Liver (tissue), 8 donors: ENCODE measurements at regions not wholly inside any gene's neighbourhood (a gene's known extent, or its start where the extent isn't known, plus 50 kb on each side); places are given as distances from the start of the nearest gene placed in this dataset.

Experiments used
- DNase-seq: peaks from one replicate; pipeline ENCODE4 v3.0.0-alpha.2; 2017; ENCODE audit warnings: low spot score
- H3K27ac ChIP-seq, 2 donors: one replicate each; pipeline ENCODE4 v1.7.0; 2013; ENCODE audit warnings: inconsistent platforms in 2 of 2, low read length in 2 of 2, control low read depth in 1 of 2, low read depth in 1 of 2, mild to moderate bottlenecking in 1 of 2
- H3K27me3 ChIP-seq, 4 donors: one replicate each; pipeline versions ENCODE4 v1.6.1 to v1.7.0; 2013; ENCODE audit warnings: low read length in 3 of 4, inconsistent platforms in 1 of 4, mild to moderate bottlenecking in 1 of 4, moderate library complexity in 1 of 4; ENCODE audit not compliant: control insufficient read depth in 4 of 4, insufficient read depth in 4 of 4
- H3K36me3 ChIP-seq, 4 donors: one replicate each; pipeline versions ENCODE4 v1.6.1 to v1.7.0; 2013; ENCODE audit warnings: low read length in 3 of 4, mild to moderate bottlenecking in 3 of 4, low read depth in 1 of 4, moderate library complexity in 1 of 4; ENCODE audit not compliant: control insufficient read depth in 4 of 4, insufficient read depth in 3 of 4
- H3K4me1 ChIP-seq, 4 donors: one replicate each; pipeline versions ENCODE4 v1.6.1 to v1.7.0; 2013; ENCODE audit warnings: low read length in 3 of 4, mild to moderate bottlenecking in 3 of 4, moderate library complexity in 1 of 4; ENCODE audit not compliant: control insufficient read depth in 4 of 4, insufficient read depth in 4 of 4
- H3K4me3 ChIP-seq, 3 donors: one replicate each; pipeline versions ENCODE4 v1.6.1 to v1.7.0; 2013; ENCODE audit warnings: low read length in 3 of 3, control low read depth in 1 of 3, low read depth in 1 of 3, mild to moderate bottlenecking in 1 of 3
- H3K9ac ChIP-seq, 2 donors: one replicate each; pipeline ENCODE4 v1.7.0; 2013; ENCODE audit warnings: low read length in 2 of 2, mild to moderate bottlenecking in 2 of 2, moderate library complexity in 2 of 2, control low read depth in 1 of 2, low read depth in 1 of 2
- H3K9me3 ChIP-seq, 4 donors: one replicate each; pipeline versions ENCODE4 v1.6.1 to v1.7.0; 2013; ENCODE audit warnings: low read length in 3 of 4; ENCODE audit not compliant: control insufficient read depth in 4 of 4
- EGR1 ChIP-seq, 2 donors: IDR thresholded peaks; 2 replicates each; pipeline ENCODE4 v1.6.1; 2016 to 2018; ENCODE audit warnings: antibody characterized with exemption in 2 of 2, low read depth in 2 of 2
- FOXA1 ChIP-seq: IDR thresholded peaks from 2 replicates; pipeline ENCODE4 v1.6.1; 2016; ENCODE audit warnings: antibody characterized with exemption
- FOXA2 ChIP-seq: IDR thresholded peaks from 2 replicates; pipeline ENCODE4 v1.6.1; 2016; ENCODE audit warnings: antibody characterized with exemption
- GABPA ChIP-seq, 2 donors: IDR thresholded peaks in 1 of 2; conservative IDR thresholded peaks in 1 of 2; 2 replicates each; pipeline ENCODE4 v1.6.1; 2016; ENCODE audit warnings: antibody characterized with exemption in 2 of 2, mild to moderate bottlenecking in 1 of 2, moderate library complexity in 1 of 2
- HNF4A ChIP-seq, 2 donors: conservative IDR thresholded peaks; 2 replicates each; pipeline ENCODE4 v1.6.1; 2016; ENCODE audit warnings: antibody characterized with exemption in 2 of 2, mild to moderate bottlenecking in 2 of 2
- HNF4G ChIP-seq: IDR thresholded peaks from 2 replicates; pipeline ENCODE4 v1.6.1; 2016; ENCODE audit warnings: antibody characterized with exemption
- JUND ChIP-seq, 2 donors: IDR thresholded peaks; 2 replicates each; pipeline ENCODE4 v1.6.1; 2016; ENCODE audit warnings: antibody characterized with exemption in 2 of 2
- NR2F2 ChIP-seq: IDR thresholded peaks from 2 replicates; pipeline ENCODE4 v1.6.1; 2016; ENCODE audit warnings: antibody characterized with exemption
- RAD21 ChIP-seq, 2 donors: IDR thresholded peaks; 2 replicates each; pipeline ENCODE4 v1.6.1; 2016; ENCODE audit warnings: antibody characterized with exemption in 2 of 2, mild to moderate bottlenecking in 2 of 2
- RXRA ChIP-seq, 2 donors: IDR thresholded peaks; 2 replicates each; pipeline ENCODE4 v1.6.1; 2017 to 2018; ENCODE audit warnings: antibody characterized with exemption in 2 of 2, mild to moderate bottlenecking in 1 of 2
- SP1 ChIP-seq: IDR thresholded peaks from 2 replicates; pipeline ENCODE4 v1.6.1; 2018; ENCODE audit warnings: antibody characterized with exemption, mild to moderate bottlenecking
- TAF1 ChIP-seq: conservative IDR thresholded peaks from 2 replicates; pipeline ENCODE4 v1.6.1; 2016; ENCODE audit warnings: antibody characterized with exemption, mild to moderate bottlenecking
- YY1 ChIP-seq: IDR thresholded peaks from 2 replicates; pipeline ENCODE4 v1.6.1; 2016; ENCODE audit warnings: antibody characterized with exemption, mild to moderate bottlenecking
- WGBS: extraction: QIAGEN DNeasy Blood & Tissue Kit; methylation state at CpG from one replicate; pipeline ENCODE4 v1.1.7; 2013; 5-methylcytosine and 5-hydroxymethylcytosine counted together
- TF ChIP-seq, protein P1 (sequence below): IDR thresholded peaks from 2 replicates; pipeline ENCODE4 v1.6.1; 2016; ENCODE audit warnings: antibody characterized with exemption
- TF ChIP-seq, protein P2 (sequence below): IDR thresholded peaks from 2 replicates; pipeline ENCODE4 v1.6.1; 2016; ENCODE audit warnings: antibody characterized with exemption
- TF ChIP-seq, protein P3 (sequence below): fragments of 150-350 bp; IDR thresholded peaks from 2 replicates; pipeline ENCODE4 v1.5.1; 2017; ENCODE audit warnings: improper control_type of control experiment, low read depth, low read length; ENCODE audit not compliant: missing input control
- TF ChIP-seq, protein P4 (sequence below): IDR thresholded peaks from 2 replicates; pipeline ENCODE4 v1.6.1; 2016; ENCODE audit warnings: antibody characterized with exemption
- TF ChIP-seq, protein P5 (sequence below): IDR thresholded peaks from 2 replicates; pipeline ENCODE4 v1.6.1; 2016; ENCODE audit warnings: antibody characterized with exemption, mild to moderate bottlenecking
- donor health status: healthy.
- donor health status: healthy.
- donor health status: healthy.
- donor health status: healthy.
- donor health status: healthy.

DNA sequence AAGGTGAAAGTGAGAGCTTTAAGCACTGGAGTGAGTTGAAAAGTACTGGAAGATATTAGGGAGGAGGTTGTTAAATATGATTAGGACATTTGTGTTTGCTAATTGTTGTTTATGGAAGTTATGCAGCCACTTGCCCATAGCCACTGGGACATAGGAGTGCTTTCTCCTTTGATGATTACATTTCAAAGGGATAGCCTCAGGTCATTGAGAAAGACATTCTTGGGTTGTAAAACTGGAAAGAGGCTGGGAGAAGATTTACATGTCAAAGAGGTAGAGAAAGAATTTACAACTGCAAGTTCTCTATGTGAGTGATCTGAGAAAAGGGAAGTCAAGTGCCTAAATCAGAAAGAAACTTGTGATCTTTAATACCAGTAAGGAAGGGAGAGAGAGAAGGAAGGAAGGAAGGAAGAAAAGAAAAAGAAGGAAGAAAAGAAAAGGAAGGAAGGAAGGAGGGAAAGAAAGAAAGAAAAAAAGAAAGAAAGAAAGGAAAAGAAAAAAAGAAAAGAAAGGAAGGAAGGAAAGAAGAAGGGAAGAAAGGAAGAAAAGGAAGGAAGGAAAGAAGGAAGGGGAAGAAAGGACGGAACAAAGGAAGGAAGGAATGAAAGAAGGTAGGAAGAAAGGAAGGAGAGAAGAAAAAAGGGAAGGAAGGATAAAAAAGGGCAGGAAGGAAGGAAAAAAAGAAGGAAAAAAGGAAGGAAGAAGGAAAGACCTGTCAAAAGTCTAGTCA lies 284.6 kb upstream of the DPYD start:
- no peak overlapping the region for H3K4me3 ChIP-seq
- no peak overlapping the region for H3K9ac ChIP-seq
- TF ChIP-seq, protein P1, sequence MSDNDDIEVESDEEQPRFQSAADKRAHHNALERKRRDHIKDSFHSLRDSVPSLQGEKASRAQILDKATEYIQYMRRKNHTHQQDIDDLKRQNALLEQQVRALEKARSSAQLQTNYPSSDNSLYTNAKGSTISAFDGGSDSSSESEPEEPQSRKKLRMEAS: no peak
- TF ChIP-seq JUND (IDR thresholded peaks at IDR 0.05) (no peak), SP1 (no peak), FOXA1 (no peak), FOXA2 (no peak), GABPA (IDR thresholded peaks at IDR 0.05 in 1 of 2, conservative IDR thresholded peaks at IDR 0.05 in 1 of 2) (no peak), TAF1 (no peak), NR2F2 (no peak), EGR1 (IDR thresholded peaks at IDR 0.05; ENCODE audit: low read depth in 2 of 2) (no peak), HNF4A (conservative IDR thresholded peaks at IDR 0.05) (no peak), HNF4G (no peak), RAD21 (IDR thresholded peaks at IDR 0.05) (no peak), RXRA (IDR thresholded peaks at IDR 0.05) (no peak), YY1 (no peak)
- TF ChIP-seq, protein P2, sequence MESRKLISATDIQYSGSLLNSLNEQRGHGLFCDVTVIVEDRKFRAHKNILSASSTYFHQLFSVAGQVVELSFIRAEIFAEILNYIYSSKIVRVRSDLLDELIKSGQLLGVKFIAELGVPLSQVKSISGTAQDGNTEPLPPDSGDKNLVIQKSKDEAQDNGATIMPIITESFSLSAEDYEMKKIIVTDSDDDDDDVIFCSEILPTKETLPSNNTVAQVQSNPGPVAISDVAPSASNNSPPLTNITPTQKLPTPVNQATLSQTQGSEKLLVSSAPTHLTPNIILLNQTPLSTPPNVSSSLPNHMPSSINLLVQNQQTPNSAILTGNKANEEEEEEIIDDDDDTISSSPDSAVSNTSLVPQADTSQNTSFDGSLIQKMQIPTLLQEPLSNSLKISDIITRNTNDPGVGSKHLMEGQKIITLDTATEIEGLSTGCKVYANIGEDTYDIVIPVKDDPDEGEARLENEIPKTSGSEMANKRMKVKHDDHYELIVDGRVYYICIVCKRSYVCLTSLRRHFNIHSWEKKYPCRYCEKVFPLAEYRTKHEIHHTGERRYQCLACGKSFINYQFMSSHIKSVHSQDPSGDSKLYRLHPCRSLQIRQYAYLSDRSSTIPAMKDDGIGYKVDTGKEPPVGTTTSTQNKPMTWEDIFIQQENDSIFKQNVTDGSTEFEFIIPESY: no peak
- TF ChIP-seq, protein P3, sequence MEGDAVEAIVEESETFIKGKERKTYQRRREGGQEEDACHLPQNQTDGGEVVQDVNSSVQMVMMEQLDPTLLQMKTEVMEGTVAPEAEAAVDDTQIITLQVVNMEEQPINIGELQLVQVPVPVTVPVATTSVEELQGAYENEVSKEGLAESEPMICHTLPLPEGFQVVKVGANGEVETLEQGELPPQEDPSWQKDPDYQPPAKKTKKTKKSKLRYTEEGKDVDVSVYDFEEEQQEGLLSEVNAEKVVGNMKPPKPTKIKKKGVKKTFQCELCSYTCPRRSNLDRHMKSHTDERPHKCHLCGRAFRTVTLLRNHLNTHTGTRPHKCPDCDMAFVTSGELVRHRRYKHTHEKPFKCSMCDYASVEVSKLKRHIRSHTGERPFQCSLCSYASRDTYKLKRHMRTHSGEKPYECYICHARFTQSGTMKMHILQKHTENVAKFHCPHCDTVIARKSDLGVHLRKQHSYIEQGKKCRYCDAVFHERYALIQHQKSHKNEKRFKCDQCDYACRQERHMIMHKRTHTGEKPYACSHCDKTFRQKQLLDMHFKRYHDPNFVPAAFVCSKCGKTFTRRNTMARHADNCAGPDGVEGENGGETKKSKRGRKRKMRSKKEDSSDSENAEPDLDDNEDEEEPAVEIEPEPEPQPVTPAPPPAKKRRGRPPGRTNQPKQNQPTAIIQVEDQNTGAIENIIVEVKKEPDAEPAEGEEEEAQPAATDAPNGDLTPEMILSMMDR: no peak
- TF ChIP-seq, protein P4, sequence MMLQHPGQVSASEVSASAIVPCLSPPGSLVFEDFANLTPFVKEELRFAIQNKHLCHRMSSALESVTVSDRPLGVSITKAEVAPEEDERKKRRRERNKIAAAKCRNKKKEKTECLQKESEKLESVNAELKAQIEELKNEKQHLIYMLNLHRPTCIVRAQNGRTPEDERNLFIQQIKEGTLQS: no peak
- TF ChIP-seq, protein P5, sequence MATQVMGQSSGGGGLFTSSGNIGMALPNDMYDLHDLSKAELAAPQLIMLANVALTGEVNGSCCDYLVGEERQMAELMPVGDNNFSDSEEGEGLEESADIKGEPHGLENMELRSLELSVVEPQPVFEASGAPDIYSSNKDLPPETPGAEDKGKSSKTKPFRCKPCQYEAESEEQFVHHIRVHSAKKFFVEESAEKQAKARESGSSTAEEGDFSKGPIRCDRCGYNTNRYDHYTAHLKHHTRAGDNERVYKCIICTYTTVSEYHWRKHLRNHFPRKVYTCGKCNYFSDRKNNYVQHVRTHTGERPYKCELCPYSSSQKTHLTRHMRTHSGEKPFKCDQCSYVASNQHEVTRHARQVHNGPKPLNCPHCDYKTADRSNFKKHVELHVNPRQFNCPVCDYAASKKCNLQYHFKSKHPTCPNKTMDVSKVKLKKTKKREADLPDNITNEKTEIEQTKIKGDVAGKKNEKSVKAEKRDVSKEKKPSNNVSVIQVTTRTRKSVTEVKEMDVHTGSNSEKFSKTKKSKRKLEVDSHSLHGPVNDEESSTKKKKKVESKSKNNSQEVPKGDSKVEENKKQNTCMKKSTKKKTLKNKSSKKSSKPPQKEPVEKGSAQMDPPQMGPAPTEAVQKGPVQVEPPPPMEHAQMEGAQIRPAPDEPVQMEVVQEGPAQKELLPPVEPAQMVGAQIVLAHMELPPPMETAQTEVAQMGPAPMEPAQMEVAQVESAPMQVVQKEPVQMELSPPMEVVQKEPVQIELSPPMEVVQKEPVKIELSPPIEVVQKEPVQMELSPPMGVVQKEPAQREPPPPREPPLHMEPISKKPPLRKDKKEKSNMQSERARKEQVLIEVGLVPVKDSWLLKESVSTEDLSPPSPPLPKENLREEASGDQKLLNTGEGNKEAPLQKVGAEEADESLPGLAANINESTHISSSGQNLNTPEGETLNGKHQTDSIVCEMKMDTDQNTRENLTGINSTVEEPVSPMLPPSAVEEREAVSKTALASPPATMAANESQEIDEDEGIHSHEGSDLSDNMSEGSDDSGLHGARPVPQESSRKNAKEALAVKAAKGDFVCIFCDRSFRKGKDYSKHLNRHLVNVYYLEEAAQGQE: no peak
- H3K27me3 ChIP-seq: peaks cover 0 to 3% (median 0%) of the 10 kb centered on the region in 4 donors
- no peaks in the 10 kb centered on the region for H3K36me3 ChIP-seq
- H3K27ac ChIP-seq: no peak overlapping the region
- DNase-seq: no peak
- 43% methylated on average over 1 of the region's 1 CpG for WGBS
- no peaks in the 10 kb centered on the region for H3K9me3 ChIP-seq
- no peaks in the 10 kb centered on the region for H3K4me1 ChIP-seq
